ENCODE measurements at regions not wholly inside any gene's neighbourhood (a gene's known extent, or its start where the extent isn't known, plus 50 kb on each side); places are given as distances from the start of the nearest gene placed in this dataset.

DNA sequence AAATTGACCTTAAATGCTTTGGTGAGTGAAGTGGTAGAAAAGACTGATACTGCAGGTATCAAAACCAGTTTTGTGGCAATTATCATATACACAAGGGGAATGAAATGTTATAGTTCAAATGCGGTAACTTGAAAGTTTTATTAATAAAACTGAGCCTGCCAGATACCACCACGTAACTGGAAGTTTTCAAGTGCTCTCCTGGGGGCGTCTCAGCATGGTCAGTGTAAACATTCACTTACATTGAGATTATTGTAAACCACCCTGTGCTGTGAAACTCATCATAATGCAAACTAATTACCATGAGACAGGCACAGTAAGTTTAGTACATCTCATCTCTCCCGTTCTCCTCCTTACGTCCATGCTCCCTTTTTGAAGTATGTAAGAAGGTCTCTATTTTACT is 280.7 kb upstream of the FAR2 start:
- TF ChIP-seq, protein P1, sequence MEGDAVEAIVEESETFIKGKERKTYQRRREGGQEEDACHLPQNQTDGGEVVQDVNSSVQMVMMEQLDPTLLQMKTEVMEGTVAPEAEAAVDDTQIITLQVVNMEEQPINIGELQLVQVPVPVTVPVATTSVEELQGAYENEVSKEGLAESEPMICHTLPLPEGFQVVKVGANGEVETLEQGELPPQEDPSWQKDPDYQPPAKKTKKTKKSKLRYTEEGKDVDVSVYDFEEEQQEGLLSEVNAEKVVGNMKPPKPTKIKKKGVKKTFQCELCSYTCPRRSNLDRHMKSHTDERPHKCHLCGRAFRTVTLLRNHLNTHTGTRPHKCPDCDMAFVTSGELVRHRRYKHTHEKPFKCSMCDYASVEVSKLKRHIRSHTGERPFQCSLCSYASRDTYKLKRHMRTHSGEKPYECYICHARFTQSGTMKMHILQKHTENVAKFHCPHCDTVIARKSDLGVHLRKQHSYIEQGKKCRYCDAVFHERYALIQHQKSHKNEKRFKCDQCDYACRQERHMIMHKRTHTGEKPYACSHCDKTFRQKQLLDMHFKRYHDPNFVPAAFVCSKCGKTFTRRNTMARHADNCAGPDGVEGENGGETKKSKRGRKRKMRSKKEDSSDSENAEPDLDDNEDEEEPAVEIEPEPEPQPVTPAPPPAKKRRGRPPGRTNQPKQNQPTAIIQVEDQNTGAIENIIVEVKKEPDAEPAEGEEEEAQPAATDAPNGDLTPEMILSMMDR (IDR thresholded peaks at IDR 0.05; ENCODE audit: poor library complexity, severe bottlenecking): no peak
- TF ChIP-seq TAF1 (IDR thresholded peaks at IDR 0.05; ENCODE audit: low read depth) (no peak), EZH2 (IDR thresholded peaks at IDR 0.05; ENCODE audit: borderline replicate concordance, insufficient read depth, low read length, poor library complexity, severe bottlenecking) (no peak), EP300 (conservative IDR thresholded peaks at IDR 0.05; ENCODE audit: poor library complexity, severe bottlenecking) (no peak), POLR2AphosphoS5 (IDR thresholded peaks at IDR 0.05) (no peak), RAD21 (conservative IDR thresholded peaks at IDR 0.05) (no peak), SMC3 (conservative IDR thresholded peaks at IDR 0.05; ENCODE audit: poor library complexity) (no peak)
- TF ChIP-seq, protein P2, sequence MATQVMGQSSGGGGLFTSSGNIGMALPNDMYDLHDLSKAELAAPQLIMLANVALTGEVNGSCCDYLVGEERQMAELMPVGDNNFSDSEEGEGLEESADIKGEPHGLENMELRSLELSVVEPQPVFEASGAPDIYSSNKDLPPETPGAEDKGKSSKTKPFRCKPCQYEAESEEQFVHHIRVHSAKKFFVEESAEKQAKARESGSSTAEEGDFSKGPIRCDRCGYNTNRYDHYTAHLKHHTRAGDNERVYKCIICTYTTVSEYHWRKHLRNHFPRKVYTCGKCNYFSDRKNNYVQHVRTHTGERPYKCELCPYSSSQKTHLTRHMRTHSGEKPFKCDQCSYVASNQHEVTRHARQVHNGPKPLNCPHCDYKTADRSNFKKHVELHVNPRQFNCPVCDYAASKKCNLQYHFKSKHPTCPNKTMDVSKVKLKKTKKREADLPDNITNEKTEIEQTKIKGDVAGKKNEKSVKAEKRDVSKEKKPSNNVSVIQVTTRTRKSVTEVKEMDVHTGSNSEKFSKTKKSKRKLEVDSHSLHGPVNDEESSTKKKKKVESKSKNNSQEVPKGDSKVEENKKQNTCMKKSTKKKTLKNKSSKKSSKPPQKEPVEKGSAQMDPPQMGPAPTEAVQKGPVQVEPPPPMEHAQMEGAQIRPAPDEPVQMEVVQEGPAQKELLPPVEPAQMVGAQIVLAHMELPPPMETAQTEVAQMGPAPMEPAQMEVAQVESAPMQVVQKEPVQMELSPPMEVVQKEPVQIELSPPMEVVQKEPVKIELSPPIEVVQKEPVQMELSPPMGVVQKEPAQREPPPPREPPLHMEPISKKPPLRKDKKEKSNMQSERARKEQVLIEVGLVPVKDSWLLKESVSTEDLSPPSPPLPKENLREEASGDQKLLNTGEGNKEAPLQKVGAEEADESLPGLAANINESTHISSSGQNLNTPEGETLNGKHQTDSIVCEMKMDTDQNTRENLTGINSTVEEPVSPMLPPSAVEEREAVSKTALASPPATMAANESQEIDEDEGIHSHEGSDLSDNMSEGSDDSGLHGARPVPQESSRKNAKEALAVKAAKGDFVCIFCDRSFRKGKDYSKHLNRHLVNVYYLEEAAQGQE (IDR thresholded peaks at IDR 0.05; ENCODE audit: borderline replicate concordance): no peak
